ENCODE measurements at regions not wholly inside any gene's neighbourhood (a gene's known extent, or its start where the extent isn't known, plus 50 kb on each side); places are given as distances from the start of the nearest gene placed in this dataset.

DNA sequence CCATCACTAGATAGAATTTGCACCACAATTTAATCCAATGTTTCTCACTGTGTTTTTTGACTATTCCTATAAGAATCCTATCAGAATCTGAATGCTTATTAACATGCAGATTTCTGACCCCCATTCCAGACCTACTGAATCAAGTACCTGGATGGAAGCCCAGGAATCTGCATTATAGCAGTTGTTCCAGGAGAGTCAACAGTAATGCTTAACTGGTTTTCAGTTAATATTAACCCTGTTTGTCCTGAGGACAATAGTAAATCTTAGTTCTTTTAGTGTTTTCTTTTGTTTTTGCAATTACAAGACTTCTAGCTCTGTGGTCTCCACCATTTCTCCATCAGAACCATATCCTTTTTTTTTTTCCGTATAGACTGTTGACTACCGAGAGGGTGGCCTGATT lies 168.2 kb downstream of the SREK1 start:
- TF ChIP-seq CTCF (conservative IDR thresholded peaks at IDR 0.05; ENCODE audit: low read depth, low read length) (no peak), EZH2 (IDR thresholded peaks at IDR 0.05; ENCODE audit: borderline replicate concordance, low read depth, low read length, poor library complexity, severe bottlenecking) (no peak)
